ENCODE measurements at regions not wholly inside any gene's neighbourhood (a gene's known extent, or its start where the extent isn't known, plus 50 kb on each side); places are given as distances from the start of the nearest gene placed in this dataset.
"Not testable (repeated sequence)": the region's sequence is repeated elsewhere in the genome, so short reads cannot be mapped to it uniquely, and the experiment has no call there.

- DNase-seq (ENCODE audit: low spot score), result no peak
These were observed 215.0 kb downstream of the BMP4 start for GRCh38 chr14:53741479-53742232.

DNA sequence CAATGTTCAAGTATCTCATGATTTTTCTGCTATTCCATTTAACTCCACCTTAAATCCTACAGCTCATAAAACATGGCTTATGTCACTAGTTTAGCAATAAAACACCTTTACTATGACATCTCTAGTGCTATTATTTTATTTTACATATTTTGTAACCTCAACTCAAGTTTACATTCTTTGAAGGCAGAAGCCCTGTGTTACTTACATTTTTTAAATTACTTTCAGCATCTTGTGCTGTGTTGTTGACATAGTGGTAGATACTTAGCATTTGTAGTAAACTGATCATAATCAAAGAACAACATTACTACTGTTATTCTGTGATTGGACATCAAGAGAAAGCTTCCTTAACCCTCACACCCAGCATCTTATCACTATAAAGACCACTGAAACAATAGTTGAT is 216.1 kb downstream of the BMP4 start:
- DNase-seq (ENCODE audit: low spot score), result no peak

GRCh38 chr14:53735916-53736315 is 220.7 kb downstream of the BMP4 start:
- no peak for DNase-seq (ENCODE audit: low spot score)

- DNase-seq (ENCODE audit: low spot score), result no peak
These were observed 233.4 kb downstream of the BMP4 start for GRCh38 chr14:53723221-53723620.

DNA sequence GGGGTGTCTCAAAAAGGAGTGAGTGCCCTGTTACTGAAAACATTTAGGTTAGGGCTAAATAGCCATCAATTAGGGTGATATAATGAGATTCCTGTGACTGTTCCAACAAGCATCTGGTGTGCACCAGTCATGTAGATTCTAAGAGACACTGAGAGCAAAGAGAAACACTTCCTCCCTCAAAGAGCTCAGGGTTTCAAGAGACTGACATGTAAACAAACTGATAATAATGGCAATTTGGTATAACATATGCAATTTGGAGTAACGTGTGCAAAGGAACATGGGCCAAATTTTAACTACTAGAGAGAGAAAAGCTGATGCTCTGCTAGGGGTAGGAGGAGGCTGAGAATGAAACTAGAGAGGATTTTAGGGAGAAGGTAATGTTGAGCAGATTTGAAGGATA is 237.1 kb downstream of the BMP4 start:
- DNase-seq (ENCODE audit: low spot score), result no peak

DNA sequence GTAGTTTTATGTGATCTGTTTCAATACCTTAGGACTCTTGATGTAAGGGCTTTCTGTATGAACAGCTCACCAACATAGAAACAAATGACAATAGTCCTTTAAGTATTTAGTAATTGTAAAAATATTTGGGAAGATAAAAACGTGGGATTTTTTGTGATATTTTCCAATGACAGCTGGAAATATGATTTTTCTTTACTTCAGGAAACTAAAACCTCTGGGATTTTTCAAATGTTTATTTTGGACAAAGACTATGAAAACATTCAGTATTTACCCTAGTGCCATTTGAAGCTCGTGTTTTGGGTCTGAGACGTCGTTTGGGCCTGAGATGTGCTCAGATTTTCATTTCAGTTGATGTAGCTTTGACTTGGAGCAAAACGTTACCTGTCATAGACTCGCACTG is 240.0 kb downstream of the BMP4 start:
- no peak for DNase-seq (ENCODE audit: low spot score)

DNA sequence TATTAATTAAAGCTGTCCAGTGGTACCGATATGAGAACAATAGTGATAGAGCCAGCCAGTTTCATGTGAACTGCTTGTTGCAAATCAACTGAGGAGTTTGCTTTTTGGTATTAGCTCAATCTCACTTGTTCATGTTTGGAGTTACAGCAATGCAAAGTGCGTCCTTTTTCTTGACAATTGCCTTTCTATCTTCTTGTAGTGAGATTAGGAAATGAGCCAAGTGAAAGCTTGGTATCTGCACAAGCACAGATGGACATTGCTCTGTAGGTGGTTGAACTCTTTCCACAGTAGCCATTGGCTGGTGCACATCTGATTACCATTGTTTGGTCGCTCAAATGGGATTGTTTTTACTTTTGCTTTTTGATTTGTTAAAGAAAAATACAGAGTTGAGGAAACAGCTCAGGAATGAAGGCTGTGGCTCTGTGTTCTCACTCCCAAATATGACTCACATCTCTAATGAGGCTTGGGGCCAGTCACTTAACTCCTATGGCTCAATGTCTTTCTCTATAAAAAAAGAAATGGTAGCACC is 241.4 kb downstream of the BMP4 start:
- no peak for DNase-seq (ENCODE audit: low spot score)

DNA sequence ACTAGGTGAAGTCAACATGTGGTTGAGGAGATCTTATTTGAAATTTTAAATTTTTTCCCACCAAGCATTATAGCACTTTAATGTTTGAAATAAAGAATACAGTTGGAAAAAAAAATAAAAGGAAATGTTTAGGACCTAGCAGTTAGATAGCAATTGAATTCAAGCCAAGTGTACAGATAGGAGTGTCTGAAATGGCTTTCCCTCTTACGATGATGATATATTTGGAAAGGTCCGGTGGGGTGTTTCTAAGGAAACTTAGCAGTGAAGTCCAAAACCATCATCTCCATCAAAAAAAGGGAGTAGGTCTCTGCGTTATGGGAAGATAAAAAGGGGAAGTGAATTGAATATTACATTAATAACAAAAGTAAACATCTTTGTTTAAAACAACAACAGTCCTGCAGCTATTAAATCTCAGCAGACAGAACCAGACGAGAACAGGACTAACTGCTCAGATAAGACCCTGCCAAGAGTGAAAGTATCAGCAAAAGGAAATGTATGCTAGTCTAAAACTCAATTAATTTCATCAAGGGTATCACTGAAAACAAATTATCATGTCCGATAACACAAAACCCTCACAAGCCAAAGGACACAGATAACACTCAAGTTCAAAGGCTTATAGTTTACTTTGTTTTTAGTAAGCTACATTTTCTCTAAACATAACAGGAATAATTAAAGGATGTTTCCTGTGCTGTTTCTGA is 242.0 kb downstream of the BMP4 start:
- no peak for DNase-seq (ENCODE audit: low spot score)

DNA sequence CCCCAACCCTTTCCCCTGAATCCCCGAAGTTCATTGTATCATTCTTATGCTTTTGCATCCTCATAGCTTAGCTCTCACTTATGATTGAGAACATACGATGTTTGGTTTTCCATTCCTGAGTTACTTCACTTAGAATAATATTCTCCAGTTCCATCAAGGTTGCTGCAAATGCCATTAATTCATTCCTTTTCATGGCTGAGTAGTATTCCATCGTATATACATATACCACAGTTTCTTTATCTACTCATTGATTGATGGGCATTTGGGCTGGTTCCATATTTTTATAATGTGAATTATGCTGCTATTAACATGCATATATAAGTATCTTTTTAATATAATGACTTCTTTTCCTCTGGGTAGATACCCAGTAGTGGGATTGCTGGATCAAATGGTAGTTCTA is 243.7 kb downstream of the BMP4 start:
- DNase-seq (ENCODE audit: low spot score), result not testable (repeated sequence)

DNA sequence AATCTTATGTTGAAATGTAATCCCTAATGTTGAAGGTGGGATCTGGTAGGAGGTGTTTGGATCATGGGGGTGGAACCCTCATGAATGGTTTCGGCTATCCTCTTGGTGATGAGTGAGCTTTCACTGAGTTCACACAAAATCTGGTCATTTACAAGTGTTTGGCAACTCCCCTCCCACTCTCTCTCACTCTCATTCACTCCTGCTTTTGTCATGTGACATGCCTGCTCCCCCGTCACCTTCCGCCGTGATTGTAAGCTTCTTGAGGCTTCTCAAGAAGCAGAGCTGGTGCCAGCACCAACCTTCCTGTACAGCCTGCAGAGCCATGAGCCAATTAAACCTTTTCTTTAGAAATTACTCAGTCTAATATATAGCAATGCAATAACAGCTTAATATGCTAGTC is 245.4 kb downstream of the BMP4 start:
- DNase-seq (ENCODE audit: low spot score), result no peak

DNA sequence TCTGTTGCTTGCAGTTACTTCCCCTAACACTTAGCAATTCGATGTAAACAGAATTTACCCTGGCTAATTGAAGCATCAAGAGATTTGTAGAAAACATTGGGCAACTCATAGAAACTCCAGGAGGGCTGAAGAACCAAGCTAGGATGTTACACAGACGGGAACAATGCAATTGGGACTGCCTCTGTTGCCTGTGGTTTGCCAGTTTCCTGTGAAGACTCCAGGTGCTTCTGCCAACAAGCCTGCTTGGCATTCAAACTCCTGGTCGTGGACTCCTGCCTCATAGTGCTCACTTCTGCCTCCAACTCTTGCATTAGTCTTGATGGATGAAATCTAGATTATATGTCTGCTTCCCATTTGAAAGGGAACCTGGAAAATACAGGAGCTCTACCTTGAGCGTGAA is 246.0 kb downstream of the BMP4 start:
- no peak for DNase-seq (ENCODE audit: low spot score)

DNA sequence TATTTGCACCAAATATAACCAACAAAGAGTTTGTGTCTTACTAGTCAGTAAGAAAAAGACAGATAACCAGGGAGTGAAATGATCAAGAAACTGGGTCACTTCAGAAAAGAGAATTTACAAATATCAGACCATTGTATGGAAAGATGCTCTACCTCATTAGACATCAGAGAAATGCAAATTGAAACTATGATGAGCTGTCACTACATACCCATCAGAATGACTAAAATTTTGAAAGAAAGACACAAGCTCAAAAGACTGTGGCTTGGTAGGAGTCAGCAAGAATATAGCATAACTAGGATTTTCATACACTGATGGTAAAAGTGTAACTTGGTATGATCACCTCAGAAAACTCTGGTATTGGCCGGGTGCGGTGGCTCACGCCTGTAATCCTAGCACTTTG is 247.2 kb downstream of the BMP4 start:
- DNase-seq (ENCODE audit: low spot score), result no peak

GRCh38 chr14:53703457-53703856 is 253.2 kb downstream of the BMP4 start:
- no peak for DNase-seq (ENCODE audit: low spot score)

DNA sequence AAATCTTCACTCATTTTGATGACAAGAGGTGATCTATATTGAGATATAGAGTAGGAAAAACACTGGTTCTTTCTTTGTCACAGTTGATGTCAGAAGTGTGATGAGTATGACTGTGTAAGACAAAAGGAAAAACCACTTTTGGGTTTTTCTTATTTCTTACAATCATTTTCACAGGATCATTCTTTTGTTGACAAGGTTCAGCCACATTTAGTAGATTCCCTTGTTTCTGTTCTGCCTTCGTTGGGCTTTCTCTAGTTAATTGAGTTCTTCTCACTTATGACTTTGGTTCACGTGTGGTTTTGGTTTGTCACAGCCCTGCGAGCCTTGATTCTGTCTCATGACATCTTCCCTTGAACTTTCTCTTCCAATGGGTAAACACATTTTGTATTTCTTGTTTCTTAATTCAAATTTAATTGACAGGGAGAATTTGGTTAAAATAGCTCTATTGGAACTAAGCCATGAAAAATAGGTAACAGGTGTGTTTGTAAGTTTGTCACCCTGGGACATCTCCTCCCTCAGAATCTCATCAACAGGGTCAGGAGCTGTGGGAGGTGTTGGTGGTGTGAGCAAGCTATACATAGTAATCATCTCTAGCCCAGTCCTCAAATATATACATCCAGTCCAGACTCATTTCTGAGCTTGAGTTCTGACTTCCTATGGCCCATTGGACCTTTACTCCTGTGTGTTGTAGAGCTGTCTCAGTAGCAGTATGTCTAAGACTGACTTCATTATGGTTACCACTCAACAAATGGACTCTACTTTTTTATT is 255.3 kb downstream of the BMP4 start:
- DNase-seq (ENCODE audit: low spot score), result no peak

DNA sequence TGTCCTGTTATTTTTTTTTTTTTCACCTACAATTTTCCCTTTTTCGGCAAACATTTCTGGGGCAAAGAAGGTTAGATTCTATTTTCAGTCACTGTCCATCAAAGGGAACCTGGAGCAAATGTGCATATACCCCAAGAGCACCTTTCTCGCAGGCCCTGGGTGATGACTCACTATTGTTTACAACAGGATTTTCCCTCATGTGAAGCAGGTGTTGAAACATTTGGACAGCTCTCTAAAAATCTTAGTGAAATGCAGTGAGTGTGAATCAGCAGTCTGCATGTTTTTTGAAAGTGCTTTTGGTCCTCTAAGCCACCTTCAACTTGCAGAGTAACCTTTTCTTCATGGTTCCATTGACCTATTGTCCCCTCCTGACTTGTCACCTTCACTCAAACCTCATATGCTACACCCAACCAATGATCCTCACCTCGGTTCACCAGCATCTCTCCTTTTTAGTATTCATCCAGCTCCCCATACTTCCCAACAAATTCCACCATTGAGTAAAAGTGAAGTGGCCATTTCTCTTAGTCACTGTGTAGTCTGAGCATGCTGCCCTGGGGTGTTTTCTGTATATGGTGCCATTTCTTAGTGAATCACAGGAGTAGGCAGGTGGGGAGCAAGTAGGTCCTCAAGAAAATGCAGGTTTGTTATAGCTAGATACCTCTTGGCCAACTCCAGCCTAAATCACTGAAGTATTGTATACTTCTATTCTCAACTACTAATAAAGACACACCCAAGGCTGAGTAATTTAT is 260.2 kb downstream of the BMP4 start:
- no peak for DNase-seq (ENCODE audit: low spot score)

DNA sequence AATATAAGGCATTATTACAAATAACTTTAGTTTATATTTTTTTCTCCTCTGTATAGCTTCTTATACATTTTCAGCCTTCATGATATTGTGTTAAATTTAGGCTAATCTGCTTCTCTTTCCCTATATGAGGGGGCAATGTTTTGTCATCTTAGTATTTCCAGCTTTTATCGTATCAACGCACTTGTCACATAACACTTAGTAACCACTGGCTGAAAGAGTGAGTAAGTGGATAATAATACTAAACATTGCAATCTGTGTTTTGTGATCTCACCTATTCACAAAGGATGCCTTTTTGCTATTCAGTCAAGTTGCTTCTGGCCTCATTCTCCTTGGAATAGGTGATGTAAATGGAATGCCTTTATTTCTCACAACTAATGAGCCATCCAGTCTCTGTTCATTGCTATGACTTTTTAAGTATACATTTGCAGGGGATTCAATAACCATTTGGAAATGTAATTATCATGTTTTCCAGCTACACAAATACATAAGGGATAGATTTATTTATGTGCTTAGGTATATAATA is 260.9 kb downstream of the BMP4 start:
- no peak for DNase-seq (ENCODE audit: low spot score)

DNA sequence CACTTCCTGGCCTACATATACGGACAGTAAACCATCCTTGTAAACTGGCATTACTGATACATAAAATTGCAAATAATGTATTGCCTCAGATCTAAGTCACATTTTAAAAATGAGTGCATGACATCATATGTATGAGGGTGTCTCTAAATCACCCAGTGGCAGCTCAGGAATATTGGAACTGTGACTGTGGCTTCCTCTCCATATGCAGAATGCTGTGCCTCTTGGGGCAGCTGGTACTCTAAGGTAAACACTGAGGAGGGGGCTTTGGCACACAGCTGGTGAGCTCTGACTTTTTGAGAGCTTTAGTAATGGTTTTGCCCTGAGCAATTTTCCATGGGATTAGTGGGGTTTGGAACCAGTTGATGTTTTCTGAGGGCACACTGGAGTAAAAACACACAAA is 263.7 kb downstream of the BMP4 start:
- DNase-seq (ENCODE audit: low spot score), result no peak

GRCh38 chr14:53692451-53692850 is 264.2 kb downstream of the BMP4 start:
- DNase-seq (ENCODE audit: low spot score), result no peak

GRCh38 chr14:53683229-53683628 is 273.4 kb downstream of the BMP4 start:
- DNase-seq (ENCODE audit: low spot score), result no peak

- no peak for DNase-seq (ENCODE audit: low spot score)
These were observed 284.1 kb downstream of the BMP4 start for GRCh38 chr14:53672526-53672925.

DNA sequence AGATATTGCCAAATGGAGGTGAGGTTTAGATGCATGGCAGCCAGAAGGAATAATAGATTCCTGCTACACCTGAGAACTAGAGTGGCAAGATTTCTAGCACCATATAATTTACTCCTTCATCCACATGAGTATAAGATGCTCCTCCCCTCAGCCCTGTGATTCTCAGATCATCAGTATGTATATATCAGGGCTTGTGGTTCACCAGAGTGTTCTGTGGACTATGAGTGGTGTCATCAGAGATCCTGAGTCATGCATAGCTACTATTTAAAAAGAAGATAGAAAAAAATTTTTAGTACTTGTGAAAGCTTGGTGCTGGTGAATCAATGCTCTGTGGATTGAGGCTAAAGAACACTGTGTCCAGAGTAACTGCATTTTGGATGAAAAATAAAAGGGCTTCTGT is 285.9 kb downstream of the BMP4 start:
- DNase-seq (ENCODE audit: low spot score), result no peak

DNA sequence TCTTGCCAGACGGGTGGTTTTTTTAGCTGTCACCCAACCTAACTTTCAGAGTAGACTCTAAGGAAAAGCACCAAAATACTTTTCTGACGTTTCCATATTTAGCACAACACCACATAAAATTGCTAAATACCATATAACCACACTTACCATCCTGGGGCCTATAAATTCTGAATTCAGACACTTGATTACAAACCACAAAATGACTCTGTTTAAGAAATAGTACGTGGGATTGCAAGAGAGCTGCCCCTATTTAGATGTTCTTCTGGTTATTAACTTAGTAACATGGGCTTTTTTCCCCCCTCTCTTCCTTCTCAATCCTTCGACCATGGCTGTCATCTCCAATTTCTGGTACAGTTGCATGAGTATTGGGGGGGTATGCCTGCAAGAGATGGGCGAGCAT is 287.7 kb downstream of the BMP4 start:
- no peak for DNase-seq (ENCODE audit: low spot score)
